Fibroblast of skin of left quadriceps (primary cell): ENCODE measurements at regions not wholly inside any gene's neighbourhood (a gene's known extent, or its start where the extent isn't known, plus 50 kb on each side); places are given as distances from the start of the nearest gene placed in this dataset.
"Not testable (repeated sequence)": the region's sequence is repeated elsewhere in the genome, so short reads cannot be mapped to it uniquely, and the experiment has no call there.

Experiments
- DNase-seq, 2 experiments: peaks; one replicate each; pipeline ENCODE4 v3.0.0-alpha.2; 2013; ENCODE audit warnings: low read depth in 2 of 2

DNA sequence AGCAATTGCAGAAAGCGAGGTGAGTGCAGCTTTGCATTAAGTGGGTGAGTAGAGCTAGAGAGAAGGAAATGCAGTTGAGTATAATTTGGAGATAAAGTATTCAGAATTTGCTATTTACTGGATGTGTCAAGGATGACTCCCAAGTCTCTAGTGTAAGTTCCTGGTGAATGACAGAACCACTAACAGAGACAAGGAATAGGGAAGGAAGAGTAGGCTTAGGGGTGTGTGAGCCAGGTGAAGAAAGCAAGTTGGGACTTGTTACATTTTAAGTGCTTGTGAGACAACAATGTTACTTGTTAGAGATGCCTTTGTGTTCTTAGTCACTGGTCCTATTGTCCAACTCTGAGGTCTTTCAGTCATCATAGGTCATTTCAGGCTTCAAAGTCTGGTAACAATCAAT lies 70.8 kb downstream of the TBC1D26 start:
- not testable (repeated sequence) for DNase-seq

DNA sequence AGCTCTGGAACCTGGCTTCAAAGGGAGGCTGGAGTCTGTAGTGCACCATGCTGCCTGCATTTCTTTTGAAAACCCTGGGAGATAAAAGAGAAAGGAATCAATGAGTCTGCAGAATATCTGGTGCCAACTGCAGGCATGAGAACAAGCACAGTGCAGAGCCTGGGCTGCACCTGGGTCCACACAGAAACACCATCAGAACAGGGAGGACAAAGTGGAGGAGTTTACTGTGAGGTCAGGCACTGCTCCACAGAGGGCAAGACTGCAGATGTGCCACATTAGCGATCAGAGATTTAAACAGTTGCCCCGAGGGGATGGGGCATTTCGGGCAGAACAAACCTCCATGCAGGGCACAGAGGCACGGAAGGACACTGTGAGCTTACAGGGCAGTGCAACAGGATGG lies 74.7 kb downstream of the TBC1D26 start:
- not testable (repeated sequence) for DNase-seq

GRCh38 chr17:15813388-15813787 lies 81.3 kb downstream of the TBC1D26 start:
- not testable (repeated sequence) for DNase-seq

DNA sequence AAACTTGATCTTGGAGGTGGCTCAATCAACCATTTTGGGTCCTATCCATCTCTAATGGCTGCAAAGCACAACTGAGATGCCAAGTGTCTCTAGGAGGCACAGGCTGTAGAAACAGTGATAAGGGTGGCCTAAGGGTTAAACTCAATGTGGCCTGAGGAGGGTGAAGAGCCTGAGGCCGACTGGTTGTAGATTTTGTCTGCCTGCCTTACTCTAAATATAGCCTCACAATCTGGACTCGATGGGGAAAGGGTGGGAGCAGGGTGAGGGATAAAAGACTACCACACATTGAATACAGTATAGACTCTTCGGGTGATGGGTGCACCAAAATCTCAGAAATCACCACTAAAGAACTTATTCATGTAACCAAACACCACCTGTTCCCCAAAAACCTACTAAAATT lies 81.9 kb downstream of the TBC1D26 start:
- not testable (repeated sequence) for DNase-seq

- DNase-seq: not testable (repeated sequence)
These were observed 85.8 kb downstream of the TBC1D26 start for GRCh38 chr17:15817861-15818260.

DNA sequence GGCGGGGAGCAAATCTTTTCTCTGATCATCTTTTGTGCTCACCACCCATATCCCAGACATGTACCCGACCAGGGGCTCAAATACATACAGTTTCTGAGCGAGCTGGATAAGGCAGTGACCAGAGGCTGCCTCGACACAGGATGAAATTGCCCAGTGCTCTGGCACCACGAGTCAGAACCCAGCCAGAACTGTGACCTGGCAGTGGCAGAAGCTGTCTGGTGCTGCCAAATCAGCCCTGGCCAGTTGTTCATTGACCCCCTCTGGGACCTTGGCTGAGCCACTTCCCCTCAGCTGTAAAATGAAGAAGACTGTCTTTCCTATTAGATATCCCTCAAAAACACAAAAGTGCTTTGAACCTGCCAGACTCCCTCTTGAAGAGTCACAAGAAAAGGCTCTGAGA lies 90.2 kb downstream of the TBC1D26 start:
- DNase-seq: not testable (repeated sequence)

DNA sequence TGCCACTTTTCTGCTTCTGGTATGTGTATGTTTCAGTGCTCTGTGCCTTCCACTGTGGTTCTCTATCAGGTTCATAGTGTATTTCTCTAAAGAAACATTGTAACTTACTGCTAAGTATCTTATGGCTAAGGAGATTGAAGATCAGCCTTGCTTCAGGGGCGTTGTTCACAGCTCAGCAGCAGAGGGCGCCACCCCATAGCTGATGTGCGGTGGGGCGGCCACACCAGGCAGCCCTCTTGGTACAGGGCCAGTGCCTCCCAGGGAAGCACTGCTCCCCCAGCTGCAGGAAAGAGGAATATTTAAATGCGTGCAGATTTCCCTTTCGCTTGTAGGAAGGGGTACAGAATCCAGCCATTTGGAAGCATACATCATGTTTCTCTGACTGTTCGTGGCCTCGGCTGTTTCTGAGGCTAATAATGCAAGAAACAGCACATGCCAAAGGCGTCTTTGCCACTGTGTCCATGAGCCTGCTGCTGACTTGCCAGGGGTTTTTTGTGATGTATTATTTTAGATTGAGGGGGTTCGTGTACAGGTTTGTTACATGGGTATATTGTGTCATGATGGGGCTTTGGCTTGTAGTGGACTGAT lies 96.7 kb downstream of the TBC1D26 start:
- peak; percentile 23 to 24 for DNase-seq

DNA sequence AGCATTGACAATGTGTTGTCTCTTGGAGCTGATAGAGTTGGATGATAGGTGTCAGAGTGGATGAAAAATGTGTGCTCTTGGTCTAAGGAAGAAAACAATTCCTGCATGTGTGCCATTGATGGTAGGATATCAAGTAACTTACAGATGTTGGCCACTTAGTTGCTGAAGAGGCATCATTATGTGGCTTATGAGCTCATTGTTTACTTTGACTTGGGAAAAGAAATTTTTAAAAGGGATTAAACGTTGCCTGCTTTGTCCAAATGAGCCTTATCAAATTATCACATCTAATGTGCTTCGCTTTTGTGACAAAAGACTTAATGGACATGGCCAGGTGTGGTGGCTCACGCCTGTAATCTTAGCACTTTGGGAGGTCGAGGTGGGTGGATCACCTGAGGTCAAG lies 98.1 kb downstream of the TBC1D26 start:
- DNase-seq: not testable (repeated sequence)

GRCh38 chr17:15831182-15831581 lies 99.1 kb downstream of the TBC1D26 start:
- DNase-seq: peak; percentile 14 to 21

GRCh38 chr17:15832921-15833480 lies 100.9 kb downstream of the TBC1D26 start:
- DNase-seq: not testable (repeated sequence)

GRCh38 chr17:15833890-15834289 lies 101.8 kb downstream of the TBC1D26 start:
- DNase-seq: not testable (repeated sequence)

GRCh38 chr17:15835481-15835880 lies 103.4 kb downstream of the TBC1D26 start:
- not testable (repeated sequence) for DNase-seq

DNA sequence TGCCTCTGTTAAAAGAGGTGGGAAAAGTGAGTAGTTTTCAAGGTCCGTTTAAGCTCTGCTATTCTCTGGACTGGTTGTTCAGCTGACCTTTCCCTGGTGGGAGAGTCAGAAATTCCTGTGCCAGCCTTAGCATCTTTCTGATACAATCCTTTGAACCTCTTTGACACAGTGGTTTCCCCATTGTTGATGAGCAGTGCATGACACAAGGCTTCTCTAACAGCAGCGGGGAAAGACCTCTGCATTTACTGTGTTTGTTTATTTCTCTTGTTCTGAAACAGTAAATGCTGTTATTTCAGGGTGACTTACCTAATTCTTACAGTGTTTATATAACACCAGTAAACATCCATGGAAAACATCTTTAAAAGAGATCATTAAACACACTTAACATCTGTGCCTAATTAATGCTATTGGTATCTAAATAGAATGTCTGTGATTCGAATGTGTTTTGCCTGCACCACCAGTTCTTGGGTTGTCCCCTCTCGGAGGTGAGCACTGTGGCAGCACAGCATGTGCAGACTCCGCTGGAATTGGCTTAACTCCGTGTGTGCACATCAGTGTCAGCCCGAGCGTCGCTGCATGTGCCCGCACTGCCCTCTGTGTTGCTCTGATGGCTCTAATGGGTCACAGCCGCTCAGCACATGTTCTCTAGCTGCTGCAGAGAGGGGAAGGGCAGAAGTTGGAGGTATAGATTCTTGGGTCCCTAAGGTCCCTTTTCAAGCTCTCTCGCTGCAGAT lies 104.3 kb downstream of the TBC1D26 start:
- DNase-seq: not testable (repeated sequence)

GRCh38 chr17:15836991-15837390 lies 104.9 kb downstream of the TBC1D26 start:
- DNase-seq: not testable (repeated sequence)

GRCh38 chr17:15847447-15848229 lies 97.3 kb upstream of the ADORA2B start:
- DNase-seq: peak; percentile 0 to 8

- peak; percentile 4 to 11 for DNase-seq
These were observed 95.9 kb upstream of the ADORA2B start for GRCh38 chr17:15849054-15849453.

DNA sequence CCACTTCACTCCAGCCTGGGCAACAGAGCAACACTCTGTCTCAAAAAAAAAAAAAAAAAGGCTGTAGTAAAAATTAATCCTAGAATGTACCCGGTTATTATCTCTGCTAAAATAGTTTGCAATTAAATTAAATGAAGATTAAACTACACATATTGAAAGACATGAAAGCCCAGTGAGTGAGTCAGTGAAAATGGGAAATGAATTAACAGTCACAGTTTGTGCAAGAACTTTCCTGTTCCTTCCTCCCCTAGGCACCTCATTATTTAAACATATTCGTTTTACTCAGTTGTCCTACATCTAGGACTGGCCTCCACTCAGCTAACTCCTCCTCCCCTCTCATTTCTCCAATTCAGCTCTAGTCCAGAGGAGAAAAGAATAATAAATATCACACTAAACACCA lies 94.9 kb upstream of the ADORA2B start:
- DNase-seq: not testable (repeated sequence)

GRCh38 chr17:15850687-15851086 lies 94.2 kb upstream of the ADORA2B start:
- DNase-seq: not testable (repeated sequence)

DNA sequence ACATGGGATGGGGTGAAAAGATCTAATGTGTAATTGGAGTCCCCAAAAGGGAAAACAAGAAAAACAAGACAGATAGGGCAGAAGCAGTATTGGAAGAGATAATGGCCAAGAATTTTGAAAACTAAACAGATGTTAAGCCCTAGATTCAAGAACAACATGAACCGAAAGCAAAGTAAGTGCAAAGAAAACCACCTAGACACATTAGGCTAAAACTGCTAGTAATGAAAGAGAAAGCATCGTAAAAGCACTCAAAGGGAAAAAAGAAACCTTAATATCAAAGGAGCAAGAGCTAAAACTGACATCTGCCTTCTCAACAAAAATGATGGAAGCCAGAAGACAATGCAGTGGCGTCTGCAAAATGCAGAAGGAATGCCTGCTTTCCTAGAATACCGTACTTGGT lies 92.1 kb upstream of the ADORA2B start:
- DNase-seq: not testable (repeated sequence)

DNA sequence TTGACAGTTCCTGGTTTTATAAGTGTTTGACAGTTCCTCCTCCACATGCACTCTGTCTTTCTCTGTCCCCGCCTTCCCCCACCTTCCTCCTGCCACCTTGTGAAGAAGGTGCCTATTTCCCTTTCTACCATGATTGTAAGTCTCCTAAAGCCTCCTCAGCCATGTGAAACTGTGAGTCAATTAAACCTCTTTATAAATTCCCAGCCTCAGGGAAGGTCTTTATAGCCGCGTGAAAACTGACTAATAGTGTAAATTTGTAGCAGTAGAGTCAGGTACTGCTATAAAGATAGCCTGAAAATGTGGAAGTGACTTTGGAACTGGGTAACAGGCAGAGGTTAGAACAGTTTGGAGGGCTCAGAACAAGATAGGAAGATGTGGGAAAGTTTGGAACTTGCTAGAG lies 88.7 kb upstream of the ADORA2B start:
- not testable (repeated sequence) for DNase-seq

DNA sequence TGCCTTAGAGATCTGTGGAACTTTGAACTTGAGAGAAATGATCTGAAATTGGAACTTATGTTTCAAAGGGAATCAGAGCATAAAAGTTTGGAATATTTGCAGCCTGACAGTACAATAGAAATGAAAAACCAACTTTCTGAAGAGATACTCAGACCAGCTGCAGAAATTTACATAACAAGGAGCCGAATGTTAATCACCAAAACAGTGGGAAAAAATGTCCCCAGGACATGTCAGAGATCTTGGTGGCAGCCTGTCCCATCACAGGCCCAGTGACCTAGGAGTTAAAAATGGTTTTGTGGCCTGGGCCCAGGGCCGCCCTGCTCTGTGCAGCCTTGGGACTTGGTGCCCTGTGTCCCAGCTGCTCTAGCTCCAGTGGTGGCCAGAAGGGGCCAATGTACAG lies 88.2 kb upstream of the ADORA2B start:
- DNase-seq: not testable (repeated sequence)

- not testable (repeated sequence) for DNase-seq
These were observed 86.8 kb upstream of the ADORA2B start for GRCh38 chr17:15858082-15858481.
